H1 (cell line): ENCODE measurements at regions not wholly inside any gene's neighbourhood (a gene's known extent, or its start where the extent isn't known, plus 50 kb on each side); places are given as distances from the start of the nearest gene placed in this dataset.

ENCODE experiments used
- CTCF ChIA-PET: fragments of 300-600 bp; sonication (Branson Sonifier 250); formaldehyde crosslinking; loops from one replicate; lab custom pipeline; 2021; ENCODE audit not compliant: partially characterized antibody; lab: Charles Lee
- POLR2A ChIA-PET: fragments of 300-600 bp; sonication (Branson Sonifier 250); formaldehyde crosslinking; loops from one replicate; lab custom pipeline; 2021; ENCODE audit warnings: inconsistent platforms; ENCODE audit not compliant: partially characterized antibody; lab: Charles Lee
- DNase-seq, 2 experiments: peaks; one replicate each; pipeline versions ENCODE4 v3.0.0 to v3.0.0-alpha.2; 2010 to 2022; ENCODE audit warnings: low spot score in 2 of 2, low read depth in 1 of 2, mixed read lengths in 1 of 2
- FAIRE-seq: peaks from 2 replicates; lab custom pipeline; 2011; peaks lifted over from hg19 to GRCh38; lab: Jason Lieb, UNC
- H2AFZ ChIP-seq: 2 replicates; pipeline ENCODE4 v1.8.1; 2012; ENCODE audit warnings: low read length, inconsistent platforms
- H2AK5ac ChIP-seq: 2 replicates; pipeline ENCODE4 v1.6.1; 2013; ENCODE audit warnings: low read depth, low read length
- H2BK120ac ChIP-seq: replicated peaks from 2 replicates; pipeline ENCODE3; 2013; ENCODE audit warnings: low read depth, low read length, inconsistent platforms
- H2BK12ac ChIP-seq: 2 replicates; pipeline ENCODE4 v1.6.1; 2013; ENCODE audit warnings: low read depth, low read length
- H2BK15ac ChIP-seq: 2 replicates; pipeline ENCODE4 v1.6.1; 2013; ENCODE audit warnings: low read length
- H2BK20ac ChIP-seq: 2 replicates; pipeline ENCODE4 v1.6.1; 2013; ENCODE audit warnings: low read length
- H2BK5ac ChIP-seq: 2 replicates; pipeline ENCODE4 v1.6.1; 2013; ENCODE audit warnings: low read depth, low read length
- H3K14ac ChIP-seq: 2 replicates; pipeline ENCODE4 v1.6.1; 2013; ENCODE audit warnings: inconsistent platforms; ENCODE audit not compliant: insufficient read length
- H3K18ac ChIP-seq: 2 replicates; pipeline ENCODE4 v1.6.1; 2013; ENCODE audit warnings: low read length; ENCODE audit errors: extremely low read depth
- H3K23ac ChIP-seq: 2 replicates; pipeline ENCODE4 v1.6.1; 2013; ENCODE audit warnings: inconsistent platforms; ENCODE audit not compliant: insufficient read length
- H3K23me2 ChIP-seq: 2 replicates; pipeline ENCODE4 v1.6.1; 2013; ENCODE audit warnings: low read depth, low read length
- H3K27ac ChIP-seq: 2 replicates; pipeline ENCODE4 v1.6.1; 2011; ENCODE audit warnings: low read depth, low read length, inconsistent platforms
- H3K27me3 ChIP-seq, 4 experiments: replicated peaks in 1 of 4; 1 replicate in 1 of 4; 2 replicates in 3 of 4; pipeline versions ENCODE4 v1.6.1 to v1.8.1; 2011 to 2013; ENCODE audit warnings: low read length in 3 of 4, mild to moderate bottlenecking in 3 of 4, inconsistent platforms in 2 of 4, mixed read lengths in 2 of 4, moderate library complexity in 1 of 4; ENCODE audit not compliant: control insufficient read depth in 3 of 4, insufficient read depth in 3 of 4; ENCODE audit errors: extremely low read depth in 1 of 4
- H3K36me3 ChIP-seq, 4 experiments: 2 replicates each; pipeline versions ENCODE4 v1.6.1 to v1.8.1; 2011 to 2013; ENCODE audit warnings: mild to moderate bottlenecking in 4 of 4, low read length in 3 of 4, moderate library complexity in 2 of 4, control low read depth in 1 of 4, inconsistent platforms in 1 of 4; ENCODE audit not compliant: insufficient read depth in 4 of 4, control insufficient read depth in 2 of 4
- H3K4ac ChIP-seq: replicated peaks from 2 replicates; pipeline ENCODE3; 2013; ENCODE audit warnings: low read length, low read depth, mixed read lengths, inconsistent platforms; ENCODE audit not compliant: insufficient read length
- H3K4me1 ChIP-seq, 4 experiments: replicated peaks in 1 of 4; 1 replicate in 1 of 4; 2 replicates in 3 of 4; pipeline versions ENCODE4 v1.6.1 to v1.8.1; 2011 to 2013; ENCODE audit warnings: low read length in 3 of 4, inconsistent platforms in 2 of 4, mixed read lengths in 1 of 4; ENCODE audit not compliant: insufficient read depth in 4 of 4, control insufficient read depth in 3 of 4
- H3K4me2 ChIP-seq, 2 experiments: 2 replicates each; pipeline versions ENCODE4 v1.6.1 to v1.8.1; 2011 to 2013; ENCODE audit warnings: low read depth in 2 of 2, low read length in 2 of 2, control low read depth in 1 of 2, inconsistent platforms in 1 of 2, mild to moderate bottlenecking in 1 of 2; ENCODE audit not compliant: insufficient read depth in 1 of 2
- H3K4me3 ChIP-seq, 4 experiments: fragments of 200-600, 300-600 bp in 1 of 4; sonication (generic), shearing (Covaris generic), sonication (Bioruptor Twin) in 1 of 4; 2 replicates each; pipeline versions ENCODE4 v1.5.1 to v1.8.1; 2011 to 2016; ENCODE audit warnings: low read length in 4 of 4, low read depth in 3 of 4, control low read depth in 2 of 4, inconsistent platforms in 2 of 4, mild to moderate bottlenecking in 2 of 4, mixed read lengths in 1 of 4, moderate library complexity in 1 of 4; ENCODE audit not compliant: insufficient read depth in 2 of 4; ENCODE audit errors: extremely low read depth in 1 of 4
- H3K56ac ChIP-seq: replicated peaks from 2 replicates; pipeline ENCODE3; 2013; ENCODE audit warnings: low read depth, mild to moderate bottlenecking, mixed read lengths, low read length, inconsistent platforms; ENCODE audit not compliant: insufficient read length
- H3K79me1 ChIP-seq: 2 replicates; pipeline ENCODE4 v1.6.1; 2013; ENCODE audit warnings: low read depth, low read length, control low read depth
- H3K79me2 ChIP-seq, 2 experiments: 2 replicates each; pipeline versions ENCODE4 v1.6.1 to v1.8.1; 2012 to 2013; ENCODE audit warnings: low read length in 2 of 2, mild to moderate bottlenecking in 2 of 2, inconsistent platforms in 1 of 2; ENCODE audit not compliant: insufficient read depth in 2 of 2, control insufficient read depth in 1 of 2
- H3K9ac ChIP-seq, 4 experiments: replicated peaks in 1 of 4; 1 replicate in 1 of 4; 2 replicates in 3 of 4; pipeline versions ENCODE4 v1.6.1 to v1.8.1; 2011 to 2013; ENCODE audit warnings: low read depth in 3 of 4, low read length in 3 of 4, control low read depth in 2 of 4, mild to moderate bottlenecking in 2 of 4, moderate library complexity in 2 of 4, inconsistent platforms in 1 of 4; ENCODE audit errors: extremely low read depth in 1 of 4
- H3K9me3 ChIP-seq, 2 experiments: 2 replicates each; pipeline versions ENCODE4 v1.6.1 to v1.8.1; 2012 to 2013; ENCODE audit warnings: mild to moderate bottlenecking in 2 of 2, moderate library complexity in 2 of 2, control low read depth in 1 of 2, inconsistent platforms in 1 of 2, low read depth in 1 of 2, low read length in 1 of 2, mixed read lengths in 1 of 2; ENCODE audit not compliant: insufficient read depth in 2 of 2
- H4K20me1 ChIP-seq, 2 experiments: replicated peaks in 1 of 2; 2 replicates each; pipeline versions ENCODE3 to v1.8.1; 2011 to 2013; ENCODE audit warnings: inconsistent platforms in 2 of 2, low read length in 2 of 2, mild to moderate bottlenecking in 1 of 2; ENCODE audit not compliant: insufficient read depth in 2 of 2, control insufficient read depth in 1 of 2
- H4K5ac ChIP-seq: 2 replicates; pipeline ENCODE4 v1.6.1; 2013; ENCODE audit warnings: low read length, low read depth, mixed read lengths, inconsistent platforms; ENCODE audit not compliant: insufficient read length
- H4K8ac ChIP-seq: 2 replicates; pipeline ENCODE4 v1.8.0; 2013; ENCODE audit warnings: mild to moderate bottlenecking, moderate library complexity, low read length, inconsistent platforms; ENCODE audit not compliant: insufficient read depth; ENCODE audit errors: extremely low read depth
- H4K91ac ChIP-seq: replicated peaks from 2 replicates; pipeline ENCODE3; 2013; ENCODE audit warnings: low read length, mixed read lengths, inconsistent platforms; ENCODE audit not compliant: insufficient read length
- BRCA1 ChIP-seq: IDR thresholded peaks from 2 replicates; pipeline ENCODE4 v1.6.1; 2012; ENCODE audit warnings: low read depth, low read length, improper control_type of control experiment
- CEBPB ChIP-seq: IDR thresholded peaks from 2 replicates; pipeline ENCODE4 v1.6.1; 2012; ENCODE audit warnings: low read depth, low read length
- JUN ChIP-seq: IDR thresholded peaks from 2 replicates; pipeline ENCODE4 v1.6.1; 2011; ENCODE audit warnings: low read depth, mild to moderate bottlenecking, improper control_type of control experiment, low read length
- JUND ChIP-seq: IDR thresholded peaks from 2 replicates; pipeline ENCODE4 v1.6.1; 2011; ENCODE audit warnings: mild to moderate bottlenecking, improper control_type of control experiment, low read length
- NRF1 ChIP-seq: IDR thresholded peaks from 2 replicates; pipeline ENCODE4 v1.6.1; 2011; ENCODE audit warnings: mild to moderate bottlenecking, low read depth, low read length, improper control_type of control experiment
- RAD21 ChIP-seq, 2 experiments: IDR thresholded peaks in 1 of 2; conservative IDR thresholded peaks in 1 of 2; 2 replicates each; pipeline ENCODE4 v1.6.1; 2011; ENCODE audit warnings: low read depth in 2 of 2, low read length in 2 of 2, improper control_type of control experiment in 1 of 2, inconsistent platforms in 1 of 2, mild to moderate bottlenecking in 1 of 2, moderate library complexity in 1 of 2
- RFX5 ChIP-seq: IDR thresholded peaks from 2 replicates; pipeline ENCODE4 v1.6.1; 2011; ENCODE audit warnings: low read depth, low read length, improper control_type of control experiment, borderline replicate concordance
- SP1 ChIP-seq: IDR thresholded peaks from 2 replicates; pipeline ENCODE4 v1.6.1; 2011; ENCODE audit warnings: low read depth, low read length
- WGBS, 2 experiments: shearing (Covaris generic) in 1 of 2; methylation state at CpG; one replicate each; pipeline versions ENCODE4 v1.1.6 to v1.1.7; 2013 to 2015; ENCODE audit warnings: low lambda C conversion rate in 2 of 2, mixed read lengths in 2 of 2, inconsistent platforms in 1 of 2, low coverage in 1 of 2, missing lambda C conversion rate in 1 of 2; ENCODE audit not compliant: insufficient replicate concordance in 2 of 2, insufficient coverage in 1 of 2, insufficient read length in 1 of 2; ENCODE audit errors: extremely low coverage in 1 of 2, missing lambda C conversion rate in 1 of 2; 5-methylcytosine and 5-hydroxymethylcytosine counted together

- Histone ChIP-seq H2BK15ac (no peak overlapping the region), H3K4me2 (no peak overlapping the region), H2BK5ac (no peak overlapping the region), H2BK12ac (no peak overlapping the region), H3K27me3 (no peaks in the 10 kb centered on the region), H4K5ac (no peak overlapping the region), H2BK20ac (no peak overlapping the region), H2BK120ac (no peak overlapping the region), H3K14ac (no peak overlapping the region), H3K4me3 (no peak overlapping the region), H3K4ac (no peak overlapping the region), H4K8ac (no peak overlapping the region), H4K20me1 (no peaks in the 10 kb centered on the region), H2AK5ac (no peak overlapping the region), H3K9ac (no peak overlapping the region), H3K23me2 (no peaks in the 10 kb centered on the region), H3K79me2 (no peaks in the 10 kb centered on the region), H3K56ac (no peak overlapping the region), H4K91ac (no peak overlapping the region), H2AFZ (no peak overlapping the region), H3K79me1 (no peaks in the 10 kb centered on the region), H3K9me3 (no peaks in the 10 kb centered on the region; a peak in 1 of 4 replicates), H3K4me1 (no peaks in the 10 kb centered on the region), H3K27ac (no peak overlapping the region), H3K18ac (no peak overlapping the region), H3K23ac (no peak overlapping the region), H3K36me3 (no peaks in the 10 kb centered on the region)
- ChIA-PET CTCF (interaction anchor here (0.9 to 4.8 kb wide), 11 partner anchors 8 to 561 kb away, joined by 3 to 39 read pairs (median 4); no protein-coding TSS in a partner anchor), POLR2A (no interaction called here)
- WGBS, 2 experiments = 97% methylated on average over 2 of the region's 2 CpGs; no CpG with 5 or more reads in 1 of the 2 experiments
- TF ChIP-seq RFX5 = no peak
- TF ChIP-seq BRCA1 = no peak
- TF ChIP-seq CEBPB = no peak
- TF ChIP-seq RAD21 (IDR thresholded peaks at IDR 0.05 in 1 of 2, conservative IDR thresholded peaks at IDR 0.05 in 1 of 2; ENCODE audit: low read depth in 2 of 2, low read length in 2 of 2) = no peak
- TF ChIP-seq JUN = no peak
- no peak for TF ChIP-seq NRF1
- TF ChIP-seq JUND = no peak
- TF ChIP-seq SP1 = no peak
- DNase-seq (no peak), FAIRE-seq (no peak)
Measured at GRCh38 chr2:21396252-21396651, 272.5 kb downstream of the TDRD15 start.
